PFSK-1 (cell line): ENCODE measurements at regions not wholly inside any gene's neighbourhood (a gene's known extent, or its start where the extent isn't known, plus 50 kb on each side); places are given as distances from the start of the nearest gene placed in this dataset.

Source experiments
- FOXP2 ChIP-seq: optimal IDR thresholded peaks from 2 replicates; pipeline ENCODE3; 2011; ENCODE audit warnings: borderline replicate concordance, control low read depth, inconsistent platforms; ENCODE audit not compliant: insufficient read depth; ENCODE audit errors: extremely low read length, extremely low read depth
- POLR2AphosphoS5 ChIP-seq: IDR thresholded peaks from 2 replicates; pipeline ENCODE4 v1.6.1; 2012; ENCODE audit warnings: low read depth, mild to moderate bottlenecking, control low read depth, low read length, moderate library complexity
- REST ChIP-seq, 2 experiments: IDR thresholded peaks; 2 replicates each; pipeline versions ENCODE4 v1.6.1 to v1.8.0; 2011 to 2012; ENCODE audit warnings: low read depth in 2 of 2, low read length in 2 of 2, control low read depth in 1 of 2, inconsistent platforms in 1 of 2, mild to moderate bottlenecking in 1 of 2, moderate library complexity in 1 of 2; ENCODE audit not compliant: insufficient read depth in 1 of 2
- SIN3A ChIP-seq: IDR thresholded peaks from 2 replicates; pipeline ENCODE4 v1.6.1; 2012; ENCODE audit warnings: mild to moderate bottlenecking, low read length, moderate library complexity, borderline replicate concordance; ENCODE audit not compliant: insufficient read depth
- TAF1 ChIP-seq: IDR thresholded peaks from 2 replicates; pipeline ENCODE4 v1.6.1; 2012; ENCODE audit warnings: low read length, control low read depth, borderline replicate concordance; ENCODE audit not compliant: insufficient read depth

- TF ChIP-seq SIN3A (no peak), POLR2AphosphoS5 (no peak), REST (IDR thresholded peaks at IDR 0.05; ENCODE audit: insufficient read depth in 1 of 2, low read depth in 2 of 2, low read length in 2 of 2) (no peak), TAF1 (no peak), FOXP2 (no peak)
Observed at GRCh38 chr7:136325027-136325426, 347.9 kb upstream of the MTPN start.

- no peak for TF ChIP-seq SIN3A
- no peak for TF ChIP-seq TAF1
- no peak for TF ChIP-seq POLR2AphosphoS5
- no peak for TF ChIP-seq FOXP2
Observed at GRCh38 chr7:136324073-136324704, 347.0 kb upstream of the MTPN start.

- TF ChIP-seq FOXP2 (no peak), POLR2AphosphoS5 (no peak), SIN3A (no peak), REST (IDR thresholded peaks at IDR 0.05; ENCODE audit: insufficient read depth in 1 of 2, low read depth in 2 of 2, low read length in 2 of 2) (no peak), TAF1 (no peak)
Observed at GRCh38 chr7:136312592-136312991, 335.4 kb upstream of the MTPN start.

GRCh38 chr7:136309407-136309806 is 332.2 kb upstream of the MTPN start:
- no peak for TF ChIP-seq POLR2AphosphoS5
- TF ChIP-seq SIN3A: no peak
- TF ChIP-seq TAF1: no peak
- TF ChIP-seq REST (IDR thresholded peaks at IDR 0.05; ENCODE audit: insufficient read depth in 1 of 2, low read depth in 2 of 2, low read length in 2 of 2): no peak
- no peak for TF ChIP-seq FOXP2

- TF ChIP-seq POLR2AphosphoS5 (no peak), REST (IDR thresholded peaks at IDR 0.05; ENCODE audit: insufficient read depth in 1 of 2, low read depth in 2 of 2, low read length in 2 of 2) (no peak), SIN3A (no peak), TAF1 (no peak), FOXP2 (no peak)
Observed at GRCh38 chr7:136308230-136308629, 331.1 kb upstream of the MTPN start.
